Subcutaneous abdominal adipose tissue (tissue), 5 donors: ENCODE measurements at regions not wholly inside any gene's neighbourhood (a gene's known extent, or its start where the extent isn't known, plus 50 kb on each side); places are given as distances from the start of the nearest gene placed in this dataset.

Source experiments
- H3K27ac ChIP-seq: one replicate; pipeline ENCODE4 v1.7.0; 2013; ENCODE audit warnings: low read depth, mild to moderate bottlenecking, inconsistent platforms, low read length, moderate library complexity
- H3K27me3 ChIP-seq, 5 donors: one replicate each; pipeline ENCODE4 v1.7.0; 2013; ENCODE audit warnings: low read length in 5 of 5, inconsistent platforms in 1 of 5; ENCODE audit not compliant: control insufficient read depth in 5 of 5, insufficient read depth in 4 of 5
- H3K36me3 ChIP-seq, 5 donors: one replicate each; pipeline ENCODE4 v1.7.0; 2013; ENCODE audit warnings: low read length in 5 of 5; ENCODE audit not compliant: control insufficient read depth in 5 of 5, insufficient read depth in 5 of 5
- H3K4me1 ChIP-seq, 5 donors: one replicate each; pipeline ENCODE4 v1.7.0; 2013; ENCODE audit warnings: low read length in 5 of 5, mild to moderate bottlenecking in 3 of 5, moderate library complexity in 1 of 5; ENCODE audit not compliant: control insufficient read depth in 5 of 5, insufficient read depth in 5 of 5
- H3K4me3 ChIP-seq, 5 donors: one replicate each; pipeline ENCODE4 v1.7.0; 2013; ENCODE audit warnings: low read length in 5 of 5, low read depth in 1 of 5
- H3K9ac ChIP-seq, 5 donors: one replicate each; pipeline ENCODE4 v1.7.0; 2013; ENCODE audit warnings: low read length in 5 of 5, mild to moderate bottlenecking in 4 of 5, moderate library complexity in 3 of 5
- H3K9me3 ChIP-seq, 5 donors: one replicate each; pipeline ENCODE4 v1.7.0; 2013; ENCODE audit warnings: low read length in 5 of 5; ENCODE audit not compliant: control insufficient read depth in 5 of 5
- donor health status: healthy.
- donor health status: healthy.
- donor health status: healthy.
- donor health status: healthy.
- donor health status: healthy.

- no peak overlapping the region for H3K4me3 ChIP-seq
- no peaks in the 10 kb centered on the region for H3K36me3 ChIP-seq
- no peak overlapping the region for H3K9ac ChIP-seq
- H3K9me3 ChIP-seq, result no peaks in the 10 kb centered on the region
- no peaks in the 10 kb centered on the region for H3K4me1 ChIP-seq
- H3K27ac ChIP-seq, result no peak overlapping the region
- no peaks in the 10 kb centered on the region for H3K27me3 ChIP-seq
Measured at GRCh38 chr7:12985228-12985627, 297.8 kb downstream of the ARL4A start.

GRCh38 chr7:12985752-12986151 lies 298.3 kb downstream of the ARL4A start:
- no peak overlapping the region for H3K9ac ChIP-seq
- H3K27ac ChIP-seq, result no peak overlapping the region
- no peak overlapping the region for H3K4me3 ChIP-seq
- H3K4me1 ChIP-seq, result no peaks in the 10 kb centered on the region
- H3K9me3 ChIP-seq, result no peaks in the 10 kb centered on the region
- H3K27me3 ChIP-seq, result no peaks in the 10 kb centered on the region
- no peaks in the 10 kb centered on the region for H3K36me3 ChIP-seq

GRCh38 chr7:12987238-12987637 lies 299.8 kb downstream of the ARL4A start:
- Histone ChIP-seq H3K27ac (no peak overlapping the region), H3K4me3 (no peak overlapping the region), H3K9ac (no peak overlapping the region), H3K4me1 (no peaks in the 10 kb centered on the region), H3K9me3 (no peaks in the 10 kb centered on the region), H3K36me3 (no peaks in the 10 kb centered on the region), H3K27me3 (no peaks in the 10 kb centered on the region)

- no peaks in the 10 kb centered on the region for H3K36me3 ChIP-seq
- H3K27me3 ChIP-seq, result no peaks in the 10 kb centered on the region
- H3K4me1 ChIP-seq, result no peaks in the 10 kb centered on the region
- no peak overlapping the region for H3K4me3 ChIP-seq
- no peak overlapping the region for H3K27ac ChIP-seq
- H3K9ac ChIP-seq, result no peak overlapping the region
- no peaks in the 10 kb centered on the region for H3K9me3 ChIP-seq
Measured at GRCh38 chr7:12990440-12990839, 303.0 kb downstream of the ARL4A start.

GRCh38 chr7:12993025-12993424 lies 305.6 kb downstream of the ARL4A start:
- Histone ChIP-seq H3K9ac (no peak overlapping the region), H3K36me3 (no peaks in the 10 kb centered on the region), H3K4me3 (no peak overlapping the region), H3K9me3 (no peaks in the 10 kb centered on the region), H3K27ac (no peak overlapping the region), H3K4me1 (no peaks in the 10 kb centered on the region), H3K27me3 (no peaks in the 10 kb centered on the region)

GRCh38 chr7:12995912-12996469 lies 308.6 kb downstream of the ARL4A start:
- Histone ChIP-seq H3K27ac (no peak overlapping the region), H3K9me3 (no peaks in the 10 kb centered on the region), H3K4me3 (no peak overlapping the region), H3K9ac (no peak overlapping the region), H3K4me1 (no peaks in the 10 kb centered on the region), H3K36me3 (no peaks in the 10 kb centered on the region), H3K27me3 (no peaks in the 10 kb centered on the region)

- no peak overlapping the region for H3K27ac ChIP-seq
- H3K4me1 ChIP-seq, result no peaks in the 10 kb centered on the region
- H3K4me3 ChIP-seq, result no peak overlapping the region
- no peaks in the 10 kb centered on the region for H3K27me3 ChIP-seq
- H3K9ac ChIP-seq, result no peak overlapping the region
- no peaks in the 10 kb centered on the region for H3K36me3 ChIP-seq
- H3K9me3 ChIP-seq, result peaks cover 0 to 2% (median 0%) of the 10 kb centered on the region in 5 donors
Measured at GRCh38 chr7:13007331-13007730, 319.9 kb downstream of the ARL4A start.

- Histone ChIP-seq H3K36me3 (no peaks in the 10 kb centered on the region), H3K9ac (no peak overlapping the region), H3K27me3 (no peaks in the 10 kb centered on the region), H3K9me3 (no peaks in the 10 kb centered on the region), H3K4me1 (no peaks in the 10 kb centered on the region), H3K4me3 (no peak overlapping the region), H3K27ac (no peak overlapping the region)
Measured at GRCh38 chr7:13009517-13009916, 322.1 kb downstream of the ARL4A start.

GRCh38 chr7:13014011-13014410 lies 326.6 kb downstream of the ARL4A start:
- no peaks in the 10 kb centered on the region for H3K4me1 ChIP-seq
- H3K27ac ChIP-seq, result no peak overlapping the region
- no peaks in the 10 kb centered on the region for H3K36me3 ChIP-seq

GRCh38 chr7:13016036-13016581 lies 328.7 kb downstream of the ARL4A start:
- Histone ChIP-seq H3K4me3 (no peak overlapping the region), H3K27ac (no peak overlapping the region), H3K36me3 (no peaks in the 10 kb centered on the region), H3K9ac (no peak overlapping the region), H3K4me1 (no peaks in the 10 kb centered on the region), H3K9me3 (no peaks in the 10 kb centered on the region), H3K27me3 (no peaks in the 10 kb centered on the region)

More at GRCh38 chr7:13014011-13014410, 326.6 kb downstream of the ARL4A start:
- H3K4me3 ChIP-seq, result no peak overlapping the region
- H3K9me3 ChIP-seq, result no peaks in the 10 kb centered on the region
- no peak overlapping the region for H3K9ac ChIP-seq
- no peaks in the 10 kb centered on the region for H3K27me3 ChIP-seq
